Heart left ventricle (tissue), 16 donors: ENCODE measurements at regions not wholly inside any gene's neighbourhood (a gene's known extent, or its start where the extent isn't known, plus 50 kb on each side); places are given as distances from the start of the nearest gene placed in this dataset.

Experiments
- ATAC-seq, 4 donors: fragments of 200-7000 bp; cut with Tn5 transposase; one replicate each; pipeline ENCODE4 v1.9.1; 2020 to 2022; ENCODE audit warnings: moderate library complexity in 4 of 4, mild to moderate bottlenecking in 3 of 4, moderate number of reproducible peaks in 1 of 4
- DNase-seq, 5 donors: peaks; one replicate each; pipeline ENCODE4 v3.0.0-alpha.2; 2020
- H3K27ac ChIP-seq, 12 donors: fragments of 200-600 bp; sonication (generic) in 4 of 12; one replicate each; pipeline versions ENCODE4 v1.5.0 to v1.8.0; 2016 to 2022; ENCODE audit warnings: mild to moderate bottlenecking in 2 of 12
- H3K27me3 ChIP-seq, 9 donors: fragments of 200-600 bp; sonication (generic) in 2 of 9; one replicate each; pipeline versions ENCODE4 v1.5.1 to v1.8.0; 2016 to 2022; ENCODE audit warnings: mild to moderate bottlenecking in 3 of 9
- H3K36me3 ChIP-seq, 9 donors: fragments of 200-600 bp; sonication (generic) in 2 of 9; one replicate each; pipeline versions ENCODE4 v1.5.0 to v1.8.0; 2018 to 2022; ENCODE audit warnings: mild to moderate bottlenecking in 2 of 9
- H3K4me1 ChIP-seq, 12 donors: fragments of 200-600 bp; sonication (generic) in 4 of 12; one replicate each; pipeline versions ENCODE4 v1.5.0 to v1.8.0; 2016 to 2022; ENCODE audit warnings: mild to moderate bottlenecking in 3 of 12
- H3K4me3 ChIP-seq, 12 donors: fragments of 200-600 bp; sonication (generic) in 4 of 12; one replicate each; pipeline versions ENCODE4 v1.5.0 to v1.8.0; 2017 to 2022; ENCODE audit warnings: mild to moderate bottlenecking in 9 of 12, moderate library complexity in 4 of 12
- H3K9me3 ChIP-seq, 12 donors: fragments of 200-600 bp; sonication (generic) in 4 of 12; one replicate each; pipeline versions ENCODE4 v1.5.0 to v1.8.0; 2016 to 2022; ENCODE audit warnings: mild to moderate bottlenecking in 1 of 12
- CTCF ChIP-seq, 12 donors: fragments of 200-600 bp; sonication (generic) in 4 of 12; IDR thresholded peaks; one replicate each; pipeline versions ENCODE4 v1.5.0 to v1.8.0; 2018 to 2022; ENCODE audit warnings: antibody characterized with exemption in 12 of 12, mild to moderate bottlenecking in 5 of 12
- POLR2A ChIP-seq, 2 donors: fragments of 450-650 bp; IDR thresholded peaks; one replicate each; pipeline ENCODE4 v1.6.1; 2017; ENCODE audit warnings: antibody characterized with exemption in 2 of 2, mild to moderate bottlenecking in 2 of 2, moderate library complexity in 2 of 2
- WGBS, 4 donors: extraction: QIAGEN DNeasy Blood & Tissue Kit in 2 of 4; methylation state at CpG; one replicate each; pipeline versions ENCODE4 v1.1.5 to v1.1.7; 2013 to 2018; 5-methylcytosine and 5-hydroxymethylcytosine counted together
- intact Hi-C, 10 donors: fragments of 100-400 bp; cut with DNase I; formaldehyde crosslinking; loops; one replicate each; pipeline versions ENCODE4 v1.11.1 to v1.14.2; 2022
- donor health status: ischemic (EF 13 %, LVEDD 7.1; RV severe dilation, severe dysfunction).
- donor health status: healthy with polysubstance abuse.
- donor health status: DM: no; HTN: yes; CAD: no.
- donor health status: DM: no; HTN: no; CAD: no.
- donor health status: ischemic (EF 25% LVEDD 6.9; RV normal size, moderate dysfunction).
- donor health status: ischemic (EF 25% LVEDD 5.7; RV mildly dilated, moderate dysfunction).
- donor health status: healthy.
- donor health status: DM: yes; HTN: yes; CAD: no.
- donor health status: ischemic (EF 35%, LVEDD 5.7; RV mildly dilated, moderate dysfunction).
- donor health status: nonischemic (EF 11% LVEDD 7.7; RV severe dilation, severe dysfunction).
- donor health status: DM: yes; HTN: yes; CAD: no.
- donor health status: PGD.
- donor health status: ischemic (EF 29% LVEDD 5.4; RV normal size, mild dysfunction).
- donor health status: nonischemic (EF 23%, LVEDD 6.1; RV moderate dilation, normal function).

- no peak for TF ChIP-seq POLR2A (IDR thresholded peaks at IDR 0.05)
- no peak for TF ChIP-seq CTCF (IDR thresholded peaks at IDR 0.05)
- Histone ChIP-seq H3K27me3 (no peaks in the 10 kb centered on the region), H3K4me3 (no peak overlapping the region), H3K27ac (no peak overlapping the region), H3K9me3 (no peaks in the 10 kb centered on the region), H3K4me1 (peaks cover 0 to 4% (median 0%) of the 10 kb centered on the region in 12 donors), H3K36me3 (no peaks in the 10 kb centered on the region)
- intact Hi-C loops, result no loop called here
- ATAC-seq (no peak), DNase-seq (no peak)
- WGBS, 4 donors, result 75 to 80% (median 77%) methylated on average over 3 of the region's 3 CpGs
Observed at GRCh38 chr2:49830846-49831245, 676.5 kb upstream of the FSHR start.

- ATAC-seq (peak in 1 of 4 donors; percentile 29), DNase-seq (no peak)
- Histone ChIP-seq H3K4me3 (no peak overlapping the region), H3K36me3 (no peaks in the 10 kb centered on the region), H3K27me3 (no peaks in the 10 kb centered on the region), H3K4me1 (peaks cover 0 to 3% (median 0%) of the 10 kb centered on the region in 12 donors), H3K9me3 (peaks cover 0 to 25% (median 5%) of the 10 kb centered on the region in 12 donors), H3K27ac (no peak overlapping the region)
- no peak for TF ChIP-seq POLR2A (IDR thresholded peaks at IDR 0.05)
- no peak for TF ChIP-seq CTCF (IDR thresholded peaks at IDR 0.05)
- WGBS, 4 donors, result 84 to 88% (median 86%) methylated on average over 3 to 5 of the region's 5 CpGs
- intact Hi-C loops, result no loop called here
Observed at GRCh38 chr2:49827366-49827765, 673.1 kb upstream of the FSHR start.

- ATAC-seq (peak in 1 of 4 donors; percentile 25), DNase-seq (no peak)
- H3K36me3 ChIP-seq, result no peaks in the 10 kb centered on the region
- H3K4me3 ChIP-seq, result no peak overlapping the region
- H3K27me3 ChIP-seq, result no peaks in the 10 kb centered on the region
- no peak for TF ChIP-seq POLR2A (IDR thresholded peaks at IDR 0.05)
- TF ChIP-seq CTCF (IDR thresholded peaks at IDR 0.05), result no peak
- H3K27ac ChIP-seq, result peak overlapping the region in 11 of 12 donors; percentile 7 to 87 (median 72)
- H3K4me1 ChIP-seq, result peaks cover 0 to 23% (median 1%) of the 10 kb centered on the region in 12 donors
- no peaks in the 10 kb centered on the region for H3K9me3 ChIP-seq
- WGBS, 4 donors, result 16 to 32% (median 21%) methylated on average over 1 of the region's 1 CpG
- intact Hi-C loops, result loop anchor here in 1 of 10 donors (5.0 kb wide), 1 partner anchor 119 kb away; no protein-coding TSS in a partner anchor
Observed at GRCh38 chr2:49813208-49813607, 658.9 kb upstream of the FSHR start.

- Histone ChIP-seq H3K27me3 (no peaks in the 10 kb centered on the region), H3K4me3 (no peak overlapping the region), H3K36me3 (no peaks in the 10 kb centered on the region), H3K27ac (peak overlapping the region in 10 of 12 donors; percentile 7 to 87 (median 76)), H3K4me1 (peaks cover 0 to 23% (median 1%) of the 10 kb centered on the region in 12 donors), H3K9me3 (no peaks in the 10 kb centered on the region)
- TF ChIP-seq POLR2A (IDR thresholded peaks at IDR 0.05), result no peak
- TF ChIP-seq CTCF (IDR thresholded peaks at IDR 0.05), result no peak
- intact Hi-C loops, result loop anchor here in 1 of 10 donors (1.0 to 5.0 kb wide), 2 partner anchors 20 to 120 kb away; no protein-coding TSS in a partner anchor
- peak; percentile 97 to 99 (median 98) for ATAC-seq
- no peak for DNase-seq
Observed at GRCh38 chr2:49812730-49813129, 658.4 kb upstream of the FSHR start.
